ENCODE measurements at regions not wholly inside any gene's neighbourhood (a gene's known extent, or its start where the extent isn't known, plus 50 kb on each side); places are given as distances from the start of the nearest gene placed in this dataset.

DNA sequence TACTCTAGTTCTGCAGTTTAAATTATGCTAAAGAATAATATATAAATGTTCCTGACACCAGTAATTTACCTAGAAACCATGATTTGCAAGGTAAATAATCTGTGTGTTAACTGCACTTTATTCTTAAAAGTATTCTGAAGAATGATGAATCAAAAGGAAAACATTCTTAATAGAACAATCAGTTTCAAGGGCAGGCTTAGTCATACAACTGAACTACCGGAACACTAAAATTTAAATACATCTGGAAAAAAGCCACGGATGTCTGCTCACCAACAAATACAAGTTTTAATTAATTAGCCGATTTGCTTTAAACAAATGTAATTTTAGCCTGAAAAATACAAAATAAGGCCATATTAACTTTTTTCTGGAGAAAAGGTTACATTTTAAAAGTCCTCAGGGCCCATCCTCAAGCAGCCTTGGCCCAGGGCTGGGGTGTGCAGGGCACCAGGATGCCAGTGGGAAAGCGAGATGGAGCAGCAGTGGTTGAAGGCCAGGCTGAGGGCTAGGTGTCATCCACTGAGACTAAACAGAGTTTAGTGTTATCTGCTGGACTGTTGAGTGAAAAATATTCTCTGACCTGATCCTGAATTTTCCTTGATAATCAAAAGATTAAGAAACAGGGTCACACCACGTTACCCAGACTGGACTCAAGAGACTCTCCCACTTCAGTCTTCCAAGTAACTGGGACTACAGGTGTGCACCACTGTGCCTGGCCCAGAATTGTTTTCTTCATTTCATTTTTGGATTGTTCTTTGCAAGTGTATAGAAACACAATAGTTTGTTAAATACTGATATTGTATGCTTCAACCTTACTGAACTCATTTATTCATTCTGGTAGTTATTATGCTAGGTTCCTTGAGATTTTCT, 88.2 kb upstream of the DST start:
- TF ChIP-seq, protein P1, sequence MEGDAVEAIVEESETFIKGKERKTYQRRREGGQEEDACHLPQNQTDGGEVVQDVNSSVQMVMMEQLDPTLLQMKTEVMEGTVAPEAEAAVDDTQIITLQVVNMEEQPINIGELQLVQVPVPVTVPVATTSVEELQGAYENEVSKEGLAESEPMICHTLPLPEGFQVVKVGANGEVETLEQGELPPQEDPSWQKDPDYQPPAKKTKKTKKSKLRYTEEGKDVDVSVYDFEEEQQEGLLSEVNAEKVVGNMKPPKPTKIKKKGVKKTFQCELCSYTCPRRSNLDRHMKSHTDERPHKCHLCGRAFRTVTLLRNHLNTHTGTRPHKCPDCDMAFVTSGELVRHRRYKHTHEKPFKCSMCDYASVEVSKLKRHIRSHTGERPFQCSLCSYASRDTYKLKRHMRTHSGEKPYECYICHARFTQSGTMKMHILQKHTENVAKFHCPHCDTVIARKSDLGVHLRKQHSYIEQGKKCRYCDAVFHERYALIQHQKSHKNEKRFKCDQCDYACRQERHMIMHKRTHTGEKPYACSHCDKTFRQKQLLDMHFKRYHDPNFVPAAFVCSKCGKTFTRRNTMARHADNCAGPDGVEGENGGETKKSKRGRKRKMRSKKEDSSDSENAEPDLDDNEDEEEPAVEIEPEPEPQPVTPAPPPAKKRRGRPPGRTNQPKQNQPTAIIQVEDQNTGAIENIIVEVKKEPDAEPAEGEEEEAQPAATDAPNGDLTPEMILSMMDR (IDR thresholded peaks at IDR 0.05): no peak
- no peak for TF ChIP-seq POLR2A (IDR thresholded peaks at IDR 0.05)
